ENCODE measurements at regions not wholly inside any gene's neighbourhood (a gene's known extent, or its start where the extent isn't known, plus 50 kb on each side); places are given as distances from the start of the nearest gene placed in this dataset.

GRCh38 chr7:80309971-80310549 is 175.4 kb downstream of the GNAI1 start:
- WGBS, 2 donors, result 70 to 85% methylated on average over 4 of the region's 4 CpGs
- H3K27ac ChIP-seq, result no peak overlapping the region
- DNase-seq (ENCODE audit: low spot score in 2 of 2), result no peak

GRCh38 chr7:80309377-80309776 is 174.7 kb downstream of the GNAI1 start:
- TF ChIP-seq POLR2A (IDR thresholded peaks at IDR 0.05), result no peak
- TF ChIP-seq EP300 (IDR thresholded peaks at IDR 0.05), result no peak
- TF ChIP-seq CTCF (IDR thresholded peaks at IDR 0.05), result no peak
- Histone ChIP-seq H3K4me1 (peaks cover 0 to 10% (median 0%) of the 10 kb centered on the region in 4 donors), H3K27ac (no peak overlapping the region), H3K36me3 (no peaks in the 10 kb centered on the region), H3K9me3 (no peaks in the 10 kb centered on the region), H3K27me3 (no peaks in the 10 kb centered on the region), H3K4me3 (no peak overlapping the region)
- WGBS, 2 donors, result 93 to 94% methylated on average over 3 of the region's 3 CpGs
- no peak for DNase-seq (ENCODE audit: low spot score in 2 of 2)

More at GRCh38 chr7:80309971-80310549, 175.4 kb downstream of the GNAI1 start:
- Histone ChIP-seq H3K36me3 (no peaks in the 10 kb centered on the region), H3K4me1 (peaks cover 0 to 10% (median 0%) of the 10 kb centered on the region in 4 donors), H3K4me3 (no peak overlapping the region), H3K27me3 (no peaks in the 10 kb centered on the region), H3K9me3 (no peaks in the 10 kb centered on the region)
- TF ChIP-seq CTCF (IDR thresholded peaks at IDR 0.05), result no peak
- no peak for TF ChIP-seq POLR2A (IDR thresholded peaks at IDR 0.05)
- TF ChIP-seq EP300 (IDR thresholded peaks at IDR 0.05), result no peak

- Histone ChIP-seq H3K36me3 (no peaks in the 10 kb centered on the region), H3K9me3 (no peaks in the 10 kb centered on the region), H3K4me1 (peaks cover 0 to 7% (median 0%) of the 10 kb centered on the region in 4 donors), H3K27ac (no peak overlapping the region), H3K4me3 (no peak overlapping the region), H3K27me3 (no peaks in the 10 kb centered on the region)
- WGBS, 2 donors, result 90 to 94% methylated on average over 2 of the region's 2 CpGs
- no peak for DNase-seq (ENCODE audit: low spot score in 2 of 2)
- no peak for TF ChIP-seq CTCF (IDR thresholded peaks at IDR 0.05)
- TF ChIP-seq EP300 (IDR thresholded peaks at IDR 0.05), result no peak
- TF ChIP-seq POLR2A (IDR thresholded peaks at IDR 0.05), result no peak
Measured at GRCh38 chr7:80307227-80307856, 172.7 kb downstream of the GNAI1 start.

GRCh38 chr7:80303315-80303714 is 168.7 kb downstream of the GNAI1 start:
- TF ChIP-seq CTCF (IDR thresholded peaks at IDR 0.05) (no peak), POLR2A (IDR thresholded peaks at IDR 0.05) (no peak), EP300 (IDR thresholded peaks at IDR 0.05) (no peak)
- Histone ChIP-seq H3K27me3 (no peaks in the 10 kb centered on the region), H3K27ac (no peak overlapping the region), H3K36me3 (no peaks in the 10 kb centered on the region), H3K4me1 (no peaks in the 10 kb centered on the region), H3K9me3 (no peaks in the 10 kb centered on the region), H3K4me3 (no peak overlapping the region)
- DNase-seq (ENCODE audit: low spot score in 2 of 2), result no peak
- WGBS, 2 donors, result 74 to 77% methylated on average over 2 of the region's 2 CpGs

GRCh38 chr7:80302636-80303035 is 168.0 kb downstream of the GNAI1 start:
- H3K4me1 ChIP-seq, result no peaks in the 10 kb centered on the region
- 97 to 99% methylated on average over 2 of the region's 2 CpGs for WGBS, 2 donors
- H3K4me3 ChIP-seq, result no peak overlapping the region
- no peaks in the 10 kb centered on the region for H3K36me3 ChIP-seq
- no peak overlapping the region for H3K27ac ChIP-seq
- no peaks in the 10 kb centered on the region for H3K9me3 ChIP-seq
- TF ChIP-seq EP300 (IDR thresholded peaks at IDR 0.05), result no peak
- H3K27me3 ChIP-seq, result no peaks in the 10 kb centered on the region
- DNase-seq (ENCODE audit: low spot score in 2 of 2), result no peak
